RCC 7860 (cell line): ENCODE measurements at regions not wholly inside any gene's neighbourhood (a gene's known extent, or its start where the extent isn't known, plus 50 kb on each side); places are given as distances from the start of the nearest gene placed in this dataset.
A peak's percentile ranks its signal among the peaks of the same experiment; 100 is the strongest.

Experiments
- DNase-seq: peaks from one replicate; pipeline ENCODE4 v3.0.0-alpha.2; 2015; ENCODE audit warnings: low spot score
- FAIRE-seq: peaks from 2 replicates; lab custom pipeline; 2012; peaks lifted over from hg19 to GRCh38; lab: Jason Lieb, UNC

- FAIRE-seq (no peak), DNase-seq (peak; percentile 26)
Observed at GRCh38 chr20:57953638-57954037, 243.8 kb upstream of the PMEPA1 start.

- FAIRE-seq (no peak), DNase-seq (no peak)
Observed at GRCh38 chr20:57952136-57952535, 242.3 kb upstream of the PMEPA1 start.

GRCh38 chr20:57951549-57951948, 241.7 kb upstream of the PMEPA1 start:
- DNase-seq, result no peak
- no peak for FAIRE-seq

GRCh38 chr20:57950764-57951485, 241.1 kb upstream of the PMEPA1 start:
- no peak for FAIRE-seq
- no peak for DNase-seq

GRCh38 chr20:57948180-57948955, 238.6 kb upstream of the PMEPA1 start:
- FAIRE-seq (no peak), DNase-seq (peak; percentile 12)

- FAIRE-seq (peak; percentile 93), DNase-seq (peak; percentile 85)
Observed at GRCh38 chr20:57947421-57948179, 237.8 kb upstream of the PMEPA1 start.

GRCh38 chr20:57946559-57947315, 236.9 kb upstream of the PMEPA1 start:
- FAIRE-seq (no peak), DNase-seq (no peak)

GRCh38 chr20:57944988-57945387, 235.2 kb upstream of the PMEPA1 start:
- FAIRE-seq (no peak), DNase-seq (no peak)

GRCh38 chr20:57943950-57944349, 234.1 kb upstream of the PMEPA1 start:
- no peak for FAIRE-seq
- no peak for DNase-seq

- FAIRE-seq, result no peak
Observed at GRCh38 chr20:57943291-57943690, 233.5 kb upstream of the PMEPA1 start.

GRCh38 chr20:57941604-57942381, 232.0 kb upstream of the PMEPA1 start:
- FAIRE-seq (no peak), DNase-seq (peak; percentile 57)

More at GRCh38 chr20:57943291-57943690, 233.5 kb upstream of the PMEPA1 start:
- no peak for DNase-seq

GRCh38 chr20:57940868-57941522, 231.2 kb upstream of the PMEPA1 start:
- FAIRE-seq, result no peak
- DNase-seq, result no peak

GRCh38 chr20:57940376-57940775, 230.6 kb upstream of the PMEPA1 start:
- no peak for FAIRE-seq

GRCh38 chr20:57939499-57939898, 229.7 kb upstream of the PMEPA1 start:
- FAIRE-seq (no peak), DNase-seq (no peak)

More at GRCh38 chr20:57940376-57940775, 230.6 kb upstream of the PMEPA1 start:
- DNase-seq, result no peak

- DNase-seq (no peak), FAIRE-seq (no peak)
Observed at GRCh38 chr20:57938158-57939108, 228.6 kb upstream of the PMEPA1 start.

GRCh38 chr20:57936636-57937385, 227.0 kb upstream of the PMEPA1 start:
- FAIRE-seq (no peak), DNase-seq (no peak)

- no peak for DNase-seq
Observed at GRCh38 chr20:57934913-57935312, 225.1 kb upstream of the PMEPA1 start.

More at GRCh38 chr20:57934913-57935312, 225.1 kb upstream of the PMEPA1 start:
- no peak for FAIRE-seq
